ENCODE measurements at regions not wholly inside any gene's neighbourhood (a gene's known extent, or its start where the extent isn't known, plus 50 kb on each side); places are given as distances from the start of the nearest gene placed in this dataset.

GRCh38 chr3:164679245-164679644, 399.1 kb downstream of the SI start:
- Histone ChIP-seq H3K9me1 (ENCODE audit: control insufficient read depth, insufficient read depth, low read length) (no peaks in the 10 kb centered on the region), H3K9ac (ENCODE audit: insufficient read depth in 1 of 2, low read depth in 2 of 2, low read length in 2 of 2) (no peak overlapping the region), H3K4me2 (ENCODE audit: insufficient read depth, low read length) (no peak overlapping the region), H3K27me3 (ENCODE audit: control insufficient read depth in 2 of 2, insufficient read depth in 2 of 2, low read length in 2 of 2) (no peaks in the 10 kb centered on the region), H3K4me1 (replicated peaks in 1 of 2; ENCODE audit: control insufficient read depth in 2 of 2, insufficient read depth in 2 of 2, low read length in 2 of 2) (no peaks in the 10 kb centered on the region), H4K20me1 (replicated peaks; ENCODE audit: control insufficient read depth, insufficient read depth, low read length) (no peaks in the 10 kb centered on the region), H3K27ac (ENCODE audit: extremely low read depth, low read depth, low read length) (no peak overlapping the region), H2AFZ (ENCODE audit: low read depth, low read length) (no peak overlapping the region), H3K4me3 (no peak overlapping the region), H3K9me3 (replicated peaks; ENCODE audit: control insufficient read depth, insufficient read depth, low read depth, low read length) (no peaks in the 10 kb centered on the region), H3K79me2 (ENCODE audit: control insufficient read depth, insufficient read depth, low read length) (no peaks in the 10 kb centered on the region), H3K36me3 (ENCODE audit: control insufficient read depth, insufficient read depth, low read length) (no peaks in the 10 kb centered on the region)
- WGBS (ENCODE audit: insufficient coverage, low coverage, missing lambda C conversion rate): 8% methylated on average over 1 of the region's 1 CpG
- TF ChIP-seq RBM34 (IDR thresholded peaks at IDR 0.05; ENCODE audit: borderline replicate concordance, insufficient read depth, low read length) (no peak), CHD4 (IDR thresholded peaks at IDR 0.05; ENCODE audit: insufficient read depth, insufficient replicate concordance, low read depth, low read length, poor library complexity, severe bottlenecking) (no peak), PHF21A (IDR thresholded peaks at IDR 0.05; ENCODE audit: borderline replicate concordance, low read depth) (no peak), PRPF4 (IDR thresholded peaks at IDR 0.05; ENCODE audit: insufficient read depth, low read depth, low read length, poor library complexity, severe bottlenecking) (no peak), HMBOX1 (IDR thresholded peaks at IDR 0.05) (no peak), ESRRB (CRISPR knock-in tag; IDR thresholded peaks at IDR 0.05; ENCODE audit: borderline replicate concordance) (no peak), ZBTB7A (IDR thresholded peaks at IDR 0.05; ENCODE audit: borderline replicate concordance, control insufficient read depth, low read depth, low read length) (no peak), CBX5 (IDR thresholded peaks at IDR 0.05; ENCODE audit: borderline replicate concordance, low read depth) (no peak), EZH2 (IDR thresholded peaks at IDR 0.05; ENCODE audit: borderline replicate concordance, low read depth, low read length) (no peak), RBBP5 (IDR thresholded peaks at IDR 0.05; ENCODE audit: borderline replicate concordance, insufficient read depth, low read length, poor library complexity, severe bottlenecking) (no peak), EHMT2 (IDR thresholded peaks at IDR 0.05) (no peak)
- TF ChIP-seq, protein P1, sequence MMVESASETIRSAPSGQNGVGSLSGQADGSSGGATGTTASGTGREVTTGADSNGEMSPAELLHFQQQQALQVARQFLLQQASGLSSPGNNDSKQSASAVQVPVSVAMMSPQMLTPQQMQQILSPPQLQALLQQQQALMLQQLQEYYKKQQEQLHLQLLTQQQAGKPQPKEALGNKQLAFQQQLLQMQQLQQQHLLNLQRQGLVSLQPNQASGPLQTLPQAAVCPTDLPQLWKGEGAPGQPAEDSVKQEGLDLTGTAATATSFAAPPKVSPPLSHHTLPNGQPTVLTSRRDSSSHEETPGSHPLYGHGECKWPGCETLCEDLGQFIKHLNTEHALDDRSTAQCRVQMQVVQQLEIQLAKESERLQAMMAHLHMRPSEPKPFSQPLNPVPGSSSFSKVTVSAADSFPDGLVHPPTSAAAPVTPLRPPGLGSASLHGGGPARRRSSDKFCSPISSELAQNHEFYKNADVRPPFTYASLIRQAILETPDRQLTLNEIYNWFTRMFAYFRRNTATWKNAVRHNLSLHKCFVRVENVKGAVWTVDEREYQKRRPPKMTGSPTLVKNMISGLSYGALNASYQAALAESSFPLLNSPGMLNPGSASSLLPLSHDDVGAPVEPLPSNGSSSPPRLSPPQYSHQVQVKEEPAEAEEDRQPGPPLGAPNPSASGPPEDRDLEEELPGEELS (CRISPR knock-in tag; IDR thresholded peaks at IDR 0.05; ENCODE audit: borderline replicate concordance): no peak
- TF ChIP-seq, protein P2, sequence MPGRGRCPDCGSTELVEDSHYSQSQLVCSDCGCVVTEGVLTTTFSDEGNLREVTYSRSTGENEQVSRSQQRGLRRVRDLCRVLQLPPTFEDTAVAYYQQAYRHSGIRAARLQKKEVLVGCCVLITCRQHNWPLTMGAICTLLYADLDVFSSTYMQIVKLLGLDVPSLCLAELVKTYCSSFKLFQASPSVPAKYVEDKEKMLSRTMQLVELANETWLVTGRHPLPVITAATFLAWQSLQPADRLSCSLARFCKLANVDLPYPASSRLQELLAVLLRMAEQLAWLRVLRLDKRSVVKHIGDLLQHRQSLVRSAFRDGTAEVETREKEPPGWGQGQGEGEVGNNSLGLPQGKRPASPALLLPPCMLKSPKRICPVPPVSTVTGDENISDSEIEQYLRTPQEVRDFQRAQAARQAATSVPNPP (IDR thresholded peaks at IDR 0.05; ENCODE audit: borderline replicate concordance, insufficient read depth, insufficient read length): no peak
- no peak for DNase-seq (ENCODE audit: extremely low read depth in 1 of 4, low spot score in 3 of 4)
- intact Hi-C loops (cut with micrococcal nuclease): no loop called here
- no TSS peak for BruUV-seq (replicated peaks)
- ChIA-PET POLR2A (no interaction called here), CTCF (ENCODE audit: low intra/inter-chr PET ratio) (no interaction called here)
- FAIRE-seq: no peak
- in situ Hi-C loops (cut with MboI): no loop called here
- ATAC-seq: no peak
